GM10266 (cell line): ENCODE measurements at regions not wholly inside any gene's neighbourhood (a gene's known extent, or its start where the extent isn't known, plus 50 kb on each side); places are given as distances from the start of the nearest gene placed in this dataset.

Source experiments
- DNase-seq: peaks from one replicate; pipeline ENCODE4 v3.0.0; 2012; ENCODE audit errors: extremely low spot score
- TF ChIP-seq, protein P1 (sequence below): IDR thresholded peaks from 2 replicates; pipeline ENCODE4 v1.5.1; 2012; ENCODE audit warnings: mild to moderate bottlenecking, low read depth; ENCODE audit not compliant: control insufficient read depth, insufficient read depth; ENCODE audit errors: missing control alignments

DNA sequence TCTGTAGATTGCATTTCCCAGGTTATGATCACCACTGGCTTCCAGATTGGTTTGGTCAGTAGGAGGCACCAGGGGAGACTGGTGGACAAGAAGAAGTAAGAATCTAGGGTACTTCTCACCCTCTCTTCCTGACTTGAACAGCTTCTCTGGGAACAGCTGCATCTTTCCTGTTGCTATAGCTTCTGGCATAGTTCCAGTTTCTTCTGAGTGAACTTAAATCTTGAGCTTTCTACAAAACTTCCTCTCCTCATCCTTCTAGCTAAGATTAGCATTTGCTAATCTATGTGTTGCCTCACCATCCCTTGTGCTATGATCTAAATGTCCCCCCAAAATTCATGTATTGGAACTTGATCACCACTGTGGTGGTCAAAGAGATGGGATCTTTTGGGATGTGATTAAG is 724.6 kb downstream of the UTRN start:
- TF ChIP-seq, protein P1, sequence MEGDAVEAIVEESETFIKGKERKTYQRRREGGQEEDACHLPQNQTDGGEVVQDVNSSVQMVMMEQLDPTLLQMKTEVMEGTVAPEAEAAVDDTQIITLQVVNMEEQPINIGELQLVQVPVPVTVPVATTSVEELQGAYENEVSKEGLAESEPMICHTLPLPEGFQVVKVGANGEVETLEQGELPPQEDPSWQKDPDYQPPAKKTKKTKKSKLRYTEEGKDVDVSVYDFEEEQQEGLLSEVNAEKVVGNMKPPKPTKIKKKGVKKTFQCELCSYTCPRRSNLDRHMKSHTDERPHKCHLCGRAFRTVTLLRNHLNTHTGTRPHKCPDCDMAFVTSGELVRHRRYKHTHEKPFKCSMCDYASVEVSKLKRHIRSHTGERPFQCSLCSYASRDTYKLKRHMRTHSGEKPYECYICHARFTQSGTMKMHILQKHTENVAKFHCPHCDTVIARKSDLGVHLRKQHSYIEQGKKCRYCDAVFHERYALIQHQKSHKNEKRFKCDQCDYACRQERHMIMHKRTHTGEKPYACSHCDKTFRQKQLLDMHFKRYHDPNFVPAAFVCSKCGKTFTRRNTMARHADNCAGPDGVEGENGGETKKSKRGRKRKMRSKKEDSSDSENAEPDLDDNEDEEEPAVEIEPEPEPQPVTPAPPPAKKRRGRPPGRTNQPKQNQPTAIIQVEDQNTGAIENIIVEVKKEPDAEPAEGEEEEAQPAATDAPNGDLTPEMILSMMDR: no peak
- DNase-seq: no peak

DNA sequence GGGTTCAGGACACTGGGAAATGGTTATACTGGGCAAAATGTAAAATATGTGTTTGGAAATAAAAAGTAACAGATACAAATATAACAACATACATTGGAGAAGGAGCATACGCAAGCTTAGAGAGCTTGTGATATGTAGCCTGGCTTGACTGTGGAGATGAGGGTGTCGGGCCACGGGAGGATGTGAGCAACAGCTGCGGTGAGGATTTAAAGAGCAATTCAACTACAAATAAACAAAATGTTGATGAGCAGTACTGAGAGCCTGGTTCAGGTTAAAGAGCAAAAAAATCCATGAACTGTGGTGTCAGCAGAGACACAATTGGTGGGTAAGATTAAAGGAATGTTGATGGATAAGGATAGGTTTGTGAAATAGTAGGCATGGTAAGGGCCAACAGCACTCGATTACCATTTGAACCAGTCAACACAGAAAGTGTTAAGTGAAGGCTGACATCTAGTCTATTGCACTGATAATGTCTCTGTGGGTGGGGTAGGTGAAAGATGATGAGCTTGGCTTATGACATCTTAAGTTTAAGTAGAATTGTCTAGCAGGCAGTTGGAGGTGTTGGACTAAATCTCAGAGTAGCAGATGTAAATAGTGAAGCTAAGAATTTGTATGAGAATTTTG is 723.2 kb downstream of the EPM2A start:
- TF ChIP-seq, protein P1: no peak
- no peak for DNase-seq

DNA sequence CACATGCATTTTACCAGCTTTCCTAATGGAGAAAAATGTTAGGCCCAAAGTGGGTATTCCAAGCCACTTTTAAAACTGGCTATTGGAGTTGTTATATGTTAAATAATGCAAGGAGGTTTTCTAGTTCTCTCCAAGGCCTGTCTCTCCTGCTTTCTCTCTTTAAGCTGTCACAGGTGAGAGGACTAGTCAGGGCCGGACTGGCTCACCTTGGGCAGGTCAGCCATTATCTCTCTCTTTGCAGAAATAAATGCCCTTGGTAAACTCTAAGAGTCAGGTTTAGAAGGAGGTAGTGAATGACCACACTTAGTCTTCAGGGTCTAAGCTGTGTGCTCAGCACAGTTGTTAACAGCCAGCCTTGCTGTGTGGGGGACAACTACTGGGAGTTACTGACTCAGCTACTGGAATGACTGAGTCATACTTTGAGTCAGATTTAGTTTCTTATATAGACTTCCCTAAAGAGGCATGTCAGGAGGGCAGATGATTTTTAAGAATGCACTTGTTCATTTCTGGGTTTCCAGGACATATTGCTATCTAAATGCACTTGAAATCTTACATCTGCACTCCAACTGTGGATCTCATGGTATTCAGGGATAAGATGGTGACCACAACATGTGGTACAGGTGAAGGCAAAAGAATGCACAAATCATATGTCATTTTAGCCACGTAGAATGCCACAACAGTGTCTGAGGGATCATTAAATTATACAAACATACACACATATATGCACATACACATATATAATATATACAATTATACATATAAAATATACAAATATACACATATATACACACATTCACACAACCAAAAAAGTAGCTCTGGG is 719.4 kb downstream of the EPM2A start:
- DNase-seq: peak; percentile 39
- TF ChIP-seq, protein P1: no peak

DNA sequence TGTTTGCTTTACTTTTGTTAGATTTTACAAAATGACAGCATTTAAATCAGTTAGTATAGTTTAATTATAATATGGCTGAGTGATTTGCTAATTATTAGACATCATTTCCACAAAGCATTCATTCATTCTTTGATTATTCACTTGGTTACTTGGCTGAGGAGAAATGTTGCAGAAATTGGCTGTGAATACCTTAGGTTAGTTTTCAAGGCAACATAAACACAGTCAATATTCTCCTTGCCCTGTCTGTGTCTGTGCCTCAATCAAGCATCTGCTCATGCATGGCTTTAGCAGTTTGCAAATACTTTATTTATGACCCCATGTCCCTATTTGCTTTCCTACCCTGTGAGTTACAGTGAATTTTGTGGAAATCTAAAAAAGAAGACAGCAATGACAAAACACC is 718.3 kb downstream of the EPM2A start:
- no peak for DNase-seq
- TF ChIP-seq, protein P1: no peak

DNA sequence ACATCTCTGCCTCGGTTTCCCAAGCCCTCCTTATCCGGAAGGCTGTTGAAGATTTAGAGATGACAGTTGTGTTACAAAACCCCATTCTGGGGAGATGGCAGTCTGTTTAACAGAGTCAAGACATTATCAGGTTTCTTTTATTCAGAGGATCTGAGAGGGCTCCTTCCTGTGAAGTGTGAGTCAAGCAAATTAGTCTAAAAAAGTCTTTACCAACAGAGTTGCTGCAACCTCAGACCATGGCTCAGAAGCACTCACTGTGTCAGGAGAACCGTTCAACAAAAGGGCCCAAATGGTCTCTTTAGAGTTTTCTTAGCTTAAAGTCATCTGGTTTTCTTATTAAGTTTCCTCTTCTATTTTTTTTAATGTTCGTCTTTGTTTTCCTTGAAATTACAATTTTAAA is 717.8 kb downstream of the EPM2A start:
- DNase-seq: no peak
- TF ChIP-seq, protein P1: no peak

DNA sequence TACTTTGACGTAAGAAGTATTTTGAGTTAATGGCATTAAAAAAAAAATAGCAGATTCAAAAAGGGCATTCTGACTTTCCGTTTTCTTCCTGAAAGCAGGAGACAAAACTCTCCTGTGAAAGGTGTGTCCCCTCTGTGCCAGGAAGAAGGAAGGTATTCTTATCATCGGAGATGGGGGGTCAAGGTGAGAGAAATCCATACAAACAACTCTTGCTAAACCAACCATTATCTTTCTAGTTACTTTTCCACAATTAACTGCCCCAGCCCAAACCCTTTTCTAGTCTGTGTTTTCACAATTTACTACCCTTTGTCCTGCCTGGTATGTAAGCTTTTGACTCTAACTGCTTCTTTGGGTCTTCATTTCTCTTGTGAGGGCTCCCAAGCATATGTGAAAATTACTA is 717.3 kb downstream of the EPM2A start:
- TF ChIP-seq, protein P1: no peak

DNA sequence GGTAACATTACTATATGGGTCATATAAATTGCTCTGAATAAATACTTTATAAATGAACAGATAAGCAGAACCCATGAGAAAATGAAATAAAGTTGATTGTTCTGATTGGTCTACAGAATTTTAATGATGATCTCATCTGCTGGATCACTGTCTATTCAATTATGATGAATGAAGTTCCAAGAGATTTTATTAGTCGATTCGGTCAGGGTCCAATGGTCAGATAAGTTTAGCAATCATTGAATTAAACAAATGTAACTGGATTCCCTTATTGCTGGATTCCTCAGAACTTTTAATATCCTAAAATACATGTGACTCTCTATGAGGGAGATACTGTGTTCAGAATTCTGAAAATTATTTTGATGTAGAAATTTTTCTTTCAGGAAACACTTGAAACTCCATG is 715.2 kb downstream of the EPM2A start:
- DNase-seq: no peak
- TF ChIP-seq, protein P1: no peak

More for the DNA sequence above, 717.3 kb downstream of the EPM2A start:
- DNase-seq: no peak
